ENCODE measurements at regions not wholly inside any gene's neighbourhood (a gene's known extent, or its start where the extent isn't known, plus 50 kb on each side); places are given as distances from the start of the nearest gene placed in this dataset.

DNA sequence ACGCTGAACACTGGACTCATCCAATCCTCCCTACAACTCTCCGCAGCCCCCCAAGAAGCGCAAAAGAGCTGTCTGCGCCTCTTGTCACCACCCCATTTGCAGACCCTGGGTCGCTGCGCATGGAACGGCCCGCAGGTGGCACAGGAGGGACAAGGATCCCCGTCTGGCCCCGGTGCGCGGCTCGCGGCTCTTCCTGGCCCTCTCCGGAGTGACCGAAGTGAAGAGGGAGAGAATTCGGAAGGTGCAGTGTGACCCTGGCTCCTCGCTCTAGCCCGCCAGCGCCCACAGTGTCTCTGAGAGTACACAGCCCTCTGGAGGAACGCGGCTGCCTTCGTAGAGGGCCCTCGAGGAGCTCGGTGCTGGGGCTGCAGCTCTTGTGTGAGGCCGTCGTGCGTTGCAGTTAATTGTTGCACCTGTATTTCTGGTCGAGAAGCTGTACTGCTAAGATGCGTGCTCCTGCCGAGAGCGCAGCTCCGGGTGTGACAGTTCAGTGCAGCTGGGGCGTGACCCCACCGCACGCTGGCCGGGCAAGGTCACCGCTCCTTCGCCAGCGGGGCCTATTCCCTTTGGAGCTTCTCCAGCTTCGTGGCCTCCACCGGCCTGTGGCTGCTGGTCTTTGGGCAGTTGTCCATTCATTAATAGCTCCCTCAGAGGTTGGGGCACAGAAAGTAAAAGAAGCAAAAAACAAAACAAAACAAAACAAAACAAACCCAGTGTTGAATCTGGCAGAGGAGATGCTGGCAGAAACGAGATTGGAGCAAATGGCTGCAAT is 119.0 kb downstream of the SEC23IP start:
- DNase-seq (ENCODE audit: low spot score) (peak; percentile 73), ATAC-seq (peak; percentile 94)
- peaks cover 9% of the 10 kb centered on the region; the same call in 1 of the 2 replicates for H3K4me1 Mint-ChIP-seq
- CTCF ChIA-PET, result interaction anchor here (0.7 to 2.0 kb wide), 9 partner anchors 10 to 326 kb away, joined by 3 to 20 read pairs (median 4); no protein-coding TSS in a partner anchor
- H3K27me3 Mint-ChIP-seq (ENCODE audit: low read depth), result peaks cover 13% of the 10 kb centered on the region
- no peak overlapping the region for H3K27ac Mint-ChIP-seq
- no peaks in the 10 kb centered on the region for H3K36me3 Mint-ChIP-seq
- TF ChIP-seq, protein P1, sequence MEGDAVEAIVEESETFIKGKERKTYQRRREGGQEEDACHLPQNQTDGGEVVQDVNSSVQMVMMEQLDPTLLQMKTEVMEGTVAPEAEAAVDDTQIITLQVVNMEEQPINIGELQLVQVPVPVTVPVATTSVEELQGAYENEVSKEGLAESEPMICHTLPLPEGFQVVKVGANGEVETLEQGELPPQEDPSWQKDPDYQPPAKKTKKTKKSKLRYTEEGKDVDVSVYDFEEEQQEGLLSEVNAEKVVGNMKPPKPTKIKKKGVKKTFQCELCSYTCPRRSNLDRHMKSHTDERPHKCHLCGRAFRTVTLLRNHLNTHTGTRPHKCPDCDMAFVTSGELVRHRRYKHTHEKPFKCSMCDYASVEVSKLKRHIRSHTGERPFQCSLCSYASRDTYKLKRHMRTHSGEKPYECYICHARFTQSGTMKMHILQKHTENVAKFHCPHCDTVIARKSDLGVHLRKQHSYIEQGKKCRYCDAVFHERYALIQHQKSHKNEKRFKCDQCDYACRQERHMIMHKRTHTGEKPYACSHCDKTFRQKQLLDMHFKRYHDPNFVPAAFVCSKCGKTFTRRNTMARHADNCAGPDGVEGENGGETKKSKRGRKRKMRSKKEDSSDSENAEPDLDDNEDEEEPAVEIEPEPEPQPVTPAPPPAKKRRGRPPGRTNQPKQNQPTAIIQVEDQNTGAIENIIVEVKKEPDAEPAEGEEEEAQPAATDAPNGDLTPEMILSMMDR (IDR thresholded peaks at IDR 0.05), result no peak
- TF ChIP-seq ETV6 (CRISPR knock-in tag; IDR thresholded peaks at IDR 0.05) (no peak), GTF2I (CRISPR knock-in tag; conservative IDR thresholded peaks at IDR 0.05) (no peak), HMGA2 (CRISPR knock-in tag; IDR thresholded peaks at IDR 0.05) (no peak), ZNF219 (CRISPR knock-in tag; IDR thresholded peaks at IDR 0.05; ENCODE audit: borderline replicate concordance) (no peak), FOXP1 (CRISPR knock-in tag; IDR thresholded peaks at IDR 0.05; ENCODE audit: borderline replicate concordance) (peak; percentile 12; the same call in 1 of the 2 replicates), ZNF232 (CRISPR knock-in tag; IDR thresholded peaks at IDR 0.05) (no peak)
- TF ChIP-seq, protein P2, sequence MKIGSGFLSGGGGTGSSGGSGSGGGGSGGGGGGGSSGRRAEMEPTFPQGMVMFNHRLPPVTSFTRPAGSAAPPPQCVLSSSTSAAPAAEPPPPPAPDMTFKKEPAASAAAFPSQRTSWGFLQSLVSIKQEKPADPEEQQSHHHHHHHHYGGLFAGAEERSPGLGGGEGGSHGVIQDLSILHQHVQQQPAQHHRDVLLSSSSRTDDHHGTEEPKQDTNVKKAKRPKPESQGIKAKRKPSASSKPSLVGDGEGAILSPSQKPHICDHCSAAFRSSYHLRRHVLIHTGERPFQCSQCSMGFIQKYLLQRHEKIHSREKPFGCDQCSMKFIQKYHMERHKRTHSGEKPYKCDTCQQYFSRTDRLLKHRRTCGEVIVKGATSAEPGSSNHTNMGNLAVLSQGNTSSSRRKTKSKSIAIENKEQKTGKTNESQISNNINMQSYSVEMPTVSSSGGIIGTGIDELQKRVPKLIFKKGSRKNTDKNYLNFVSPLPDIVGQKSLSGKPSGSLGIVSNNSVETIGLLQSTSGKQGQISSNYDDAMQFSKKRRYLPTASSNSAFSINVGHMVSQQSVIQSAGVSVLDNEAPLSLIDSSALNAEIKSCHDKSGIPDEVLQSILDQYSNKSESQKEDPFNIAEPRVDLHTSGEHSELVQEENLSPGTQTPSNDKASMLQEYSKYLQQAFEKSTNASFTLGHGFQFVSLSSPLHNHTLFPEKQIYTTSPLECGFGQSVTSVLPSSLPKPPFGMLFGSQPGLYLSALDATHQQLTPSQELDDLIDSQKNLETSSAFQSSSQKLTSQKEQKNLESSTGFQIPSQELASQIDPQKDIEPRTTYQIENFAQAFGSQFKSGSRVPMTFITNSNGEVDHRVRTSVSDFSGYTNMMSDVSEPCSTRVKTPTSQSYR (CRISPR knock-in tag; IDR thresholded peaks at IDR 0.05), result no peak
- H3K9me3 Mint-ChIP-seq, result peaks cover 5% of the 10 kb centered on the region
- no peak overlapping the region for H3K4me3 Mint-ChIP-seq
- POLR2A ChIA-PET, result interaction anchor here (1.0 kb wide), 1 partner anchor 120 kb away, joined by 3 read pairs; no protein-coding TSS in a partner anchor

GRCh38 chr10:120012131-120012400 is 119.5 kb downstream of the SEC23IP start:
- Mint-ChIP-seq H3K27me3 (ENCODE audit: low read depth) (peaks cover 13% of the 10 kb centered on the region), H3K9me3 (peaks cover 5% of the 10 kb centered on the region), H3K4me3 (no peak overlapping the region), H3K4me1 (peaks cover 9% of the 10 kb centered on the region; the same call in 1 of the 2 replicates), H3K36me3 (no peaks in the 10 kb centered on the region), H3K27ac (no peak overlapping the region)
- ChIA-PET CTCF (interaction anchor here (0.8 to 2.0 kb wide), 8 partner anchors 9 to 325 kb away, joined by 3 to 20 read pairs (median 4); no protein-coding TSS in a partner anchor), POLR2A (interaction anchor here (1.0 kb wide), 1 partner anchor 119 kb away, joined by 3 read pairs; no protein-coding TSS in a partner anchor)
- no peak for DNase-seq (ENCODE audit: low spot score)
- no peak for ATAC-seq
- TF ChIP-seq, protein P3, sequence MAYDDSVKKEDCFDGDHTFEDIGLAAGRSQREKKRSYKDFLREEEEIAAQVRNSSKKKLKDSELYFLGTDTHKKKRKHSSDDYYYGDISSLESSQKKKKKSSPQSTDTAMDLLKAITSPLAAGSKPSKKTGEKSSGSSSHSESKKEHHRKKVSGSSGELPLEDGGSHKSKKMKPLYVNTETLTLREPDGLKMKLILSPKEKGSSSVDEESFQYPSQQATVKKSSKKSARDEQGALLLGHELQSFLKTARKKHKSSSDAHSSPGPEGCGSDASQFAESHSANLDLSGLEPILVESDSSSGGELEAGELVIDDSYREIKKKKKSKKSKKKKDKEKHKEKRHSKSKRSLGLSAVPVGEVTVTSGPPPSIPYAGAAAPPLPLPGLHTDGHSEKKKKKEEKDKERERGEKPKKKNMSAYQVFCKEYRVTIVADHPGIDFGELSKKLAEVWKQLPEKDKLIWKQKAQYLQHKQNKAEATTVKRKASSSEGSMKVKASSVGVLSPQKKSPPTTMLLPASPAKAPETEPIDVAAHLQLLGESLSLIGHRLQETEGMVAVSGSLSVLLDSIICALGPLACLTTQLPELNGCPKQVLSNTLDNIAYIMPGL (CRISPR knock-in tag; IDR thresholded peaks at IDR 0.05), result no peak
- TF ChIP-seq USF1 (CRISPR knock-in tag; IDR thresholded peaks at IDR 0.05) (no peak), ZNF396 (CRISPR knock-in tag; IDR thresholded peaks at IDR 0.05; ENCODE audit: borderline replicate concordance) (no peak), ATF6 (CRISPR knock-in tag; IDR thresholded peaks at IDR 0.05) (no peak), ESRRA (CRISPR knock-in tag; IDR thresholded peaks at IDR 0.05; ENCODE audit: borderline replicate concordance) (no peak), OVOL2 (CRISPR knock-in tag; IDR thresholded peaks at IDR 0.05; ENCODE audit: borderline replicate concordance) (no peak), ERG (CRISPR knock-in tag; IDR thresholded peaks at IDR 0.05) (no peak)
- TF ChIP-seq, protein P4, sequence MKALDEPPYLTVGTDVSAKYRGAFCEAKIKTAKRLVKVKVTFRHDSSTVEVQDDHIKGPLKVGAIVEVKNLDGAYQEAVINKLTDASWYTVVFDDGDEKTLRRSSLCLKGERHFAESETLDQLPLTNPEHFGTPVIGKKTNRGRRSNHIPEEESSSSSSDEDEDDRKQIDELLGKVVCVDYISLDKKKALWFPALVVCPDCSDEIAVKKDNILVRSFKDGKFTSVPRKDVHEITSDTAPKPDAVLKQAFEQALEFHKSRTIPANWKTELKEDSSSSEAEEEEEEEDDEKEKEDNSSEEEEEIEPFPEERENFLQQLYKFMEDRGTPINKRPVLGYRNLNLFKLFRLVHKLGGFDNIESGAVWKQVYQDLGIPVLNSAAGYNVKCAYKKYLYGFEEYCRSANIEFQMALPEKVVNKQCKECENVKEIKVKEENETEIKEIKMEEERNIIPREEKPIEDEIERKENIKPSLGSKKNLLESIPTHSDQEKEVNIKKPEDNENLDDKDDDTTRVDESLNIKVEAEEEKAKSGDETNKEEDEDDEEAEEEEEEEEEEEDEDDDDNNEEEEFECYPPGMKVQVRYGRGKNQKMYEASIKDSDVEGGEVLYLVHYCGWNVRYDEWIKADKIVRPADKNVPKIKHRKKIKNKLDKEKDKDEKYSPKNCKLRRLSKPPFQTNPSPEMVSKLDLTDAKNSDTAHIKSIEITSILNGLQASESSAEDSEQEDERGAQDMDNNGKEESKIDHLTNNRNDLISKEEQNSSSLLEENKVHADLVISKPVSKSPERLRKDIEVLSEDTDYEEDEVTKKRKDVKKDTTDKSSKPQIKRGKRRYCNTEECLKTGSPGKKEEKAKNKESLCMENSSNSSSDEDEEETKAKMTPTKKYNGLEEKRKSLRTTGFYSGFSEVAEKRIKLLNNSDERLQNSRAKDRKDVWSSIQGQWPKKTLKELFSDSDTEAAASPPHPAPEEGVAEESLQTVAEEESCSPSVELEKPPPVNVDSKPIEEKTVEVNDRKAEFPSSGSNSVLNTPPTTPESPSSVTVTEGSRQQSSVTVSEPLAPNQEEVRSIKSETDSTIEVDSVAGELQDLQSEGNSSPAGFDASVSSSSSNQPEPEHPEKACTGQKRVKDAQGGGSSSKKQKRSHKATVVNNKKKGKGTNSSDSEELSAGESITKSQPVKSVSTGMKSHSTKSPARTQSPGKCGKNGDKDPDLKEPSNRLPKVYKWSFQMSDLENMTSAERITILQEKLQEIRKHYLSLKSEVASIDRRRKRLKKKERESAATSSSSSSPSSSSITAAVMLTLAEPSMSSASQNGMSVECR (CRISPR knock-in tag; IDR thresholded peaks at IDR 0.05; ENCODE audit: borderline replicate concordance), result no peak
- TF ChIP-seq, protein P5, sequence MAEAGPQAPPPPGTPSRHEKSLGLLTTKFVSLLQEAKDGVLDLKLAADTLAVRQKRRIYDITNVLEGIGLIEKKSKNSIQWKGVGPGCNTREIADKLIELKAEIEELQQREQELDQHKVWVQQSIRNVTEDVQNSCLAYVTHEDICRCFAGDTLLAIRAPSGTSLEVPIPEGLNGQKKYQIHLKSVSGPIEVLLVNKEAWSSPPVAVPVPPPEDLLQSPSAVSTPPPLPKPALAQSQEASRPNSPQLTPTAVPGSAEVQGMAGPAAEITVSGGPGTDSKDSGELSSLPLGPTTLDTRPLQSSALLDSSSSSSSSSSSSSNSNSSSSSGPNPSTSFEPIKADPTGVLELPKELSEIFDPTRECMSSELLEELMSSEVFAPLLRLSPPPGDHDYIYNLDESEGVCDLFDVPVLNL (CRISPR knock-in tag; IDR thresholded peaks at IDR 0.05; ENCODE audit: borderline replicate concordance, low read depth), result no peak
